ENCODE measurements at regions not wholly inside any gene's neighbourhood (a gene's known extent, or its start where the extent isn't known, plus 50 kb on each side); places are given as distances from the start of the nearest gene placed in this dataset.

DNA sequence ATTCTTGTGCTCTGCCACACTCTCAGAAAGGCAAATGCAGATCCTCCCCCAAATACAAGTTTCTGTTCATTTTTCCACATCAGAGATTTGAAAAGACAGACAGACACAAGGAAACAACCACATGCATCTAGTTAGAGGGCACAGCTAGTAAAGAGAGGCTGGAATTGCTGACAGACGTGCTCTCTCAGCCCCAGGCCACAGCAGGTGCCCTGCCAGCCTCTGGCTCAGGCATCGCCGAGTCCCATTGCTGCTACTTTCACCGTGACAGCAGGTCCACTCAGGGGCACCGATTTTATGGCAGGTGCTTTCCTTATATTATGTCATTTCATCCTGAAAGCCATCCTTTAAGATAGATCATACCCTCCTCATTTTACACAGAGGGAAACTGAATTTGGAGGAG lies 507.5 kb downstream of the EIPR1 start:
- TF ChIP-seq POLR2A (IDR thresholded peaks at IDR 0.05), result no peak
- no peak for TF ChIP-seq EP300 (IDR thresholded peaks at IDR 0.05)

Data from suprapubic skin (tissue), 2 donors.